Endothelial cell (in vitro differentiated cells): ENCODE measurements at regions not wholly inside any gene's neighbourhood (a gene's known extent, or its start where the extent isn't known, plus 50 kb on each side); places are given as distances from the start of the nearest gene placed in this dataset.
A peak's percentile ranks its signal among the peaks of the same experiment; 100 is the strongest.

Experiments used
- DNase-seq: peaks from one replicate; pipeline ENCODE4 v3.0.0; 2021; ENCODE audit warnings: low spot score
- H3K27ac Mint-ChIP-seq: one replicate; pipeline ENCODE4 v1.8.0; 2021; ENCODE audit warnings: mixed read lengths, inconsistent platforms; ENCODE audit not compliant: unreplicated experiment
- H3K27me3 Mint-ChIP-seq: one replicate; pipeline ENCODE4 v1.8.0; 2021; ENCODE audit warnings: mild to moderate bottlenecking, moderate library complexity, mixed read lengths, inconsistent platforms; ENCODE audit not compliant: unreplicated experiment
- H3K36me3 Mint-ChIP-seq: one replicate; pipeline ENCODE4 v1.8.0; 2021; ENCODE audit warnings: mild to moderate bottlenecking, low read depth, mixed read lengths, inconsistent platforms; ENCODE audit not compliant: unreplicated experiment
- H3K4me1 Mint-ChIP-seq: one replicate; pipeline ENCODE4 v1.8.0; 2021; ENCODE audit warnings: mild to moderate bottlenecking, mixed read lengths, inconsistent platforms; ENCODE audit not compliant: unreplicated experiment
- H3K4me3 Mint-ChIP-seq: one replicate; pipeline ENCODE4 v1.8.0; 2021; ENCODE audit warnings: mild to moderate bottlenecking, mixed read lengths, inconsistent platforms; ENCODE audit not compliant: unreplicated experiment
- H3K9me3 Mint-ChIP-seq: one replicate; pipeline ENCODE4 v1.8.0; 2021; ENCODE audit warnings: mixed read lengths, inconsistent platforms; ENCODE audit not compliant: unreplicated experiment
- CTCF ChIP-seq: fragments of 200-600 bp; sonication (generic); IDR thresholded peaks from one replicate; pipeline ENCODE4 v1.5.0; 2021; ENCODE audit warnings: antibody characterized with exemption; ENCODE audit not compliant: unreplicated experiment

GRCh38 chr14:58954052-58954451 is 234.4 kb upstream of the DAAM1 start:
- TF ChIP-seq CTCF, result no peak
- Mint-ChIP-seq H3K9me3 (no peaks in the 10 kb centered on the region), H3K4me3 (no peak overlapping the region), H3K4me1 (peaks cover 26% of the 10 kb centered on the region), H3K27ac (no peak overlapping the region), H3K36me3 (no peaks in the 10 kb centered on the region), H3K27me3 (peaks cover 2% of the 10 kb centered on the region)
- no peak for DNase-seq

DNA sequence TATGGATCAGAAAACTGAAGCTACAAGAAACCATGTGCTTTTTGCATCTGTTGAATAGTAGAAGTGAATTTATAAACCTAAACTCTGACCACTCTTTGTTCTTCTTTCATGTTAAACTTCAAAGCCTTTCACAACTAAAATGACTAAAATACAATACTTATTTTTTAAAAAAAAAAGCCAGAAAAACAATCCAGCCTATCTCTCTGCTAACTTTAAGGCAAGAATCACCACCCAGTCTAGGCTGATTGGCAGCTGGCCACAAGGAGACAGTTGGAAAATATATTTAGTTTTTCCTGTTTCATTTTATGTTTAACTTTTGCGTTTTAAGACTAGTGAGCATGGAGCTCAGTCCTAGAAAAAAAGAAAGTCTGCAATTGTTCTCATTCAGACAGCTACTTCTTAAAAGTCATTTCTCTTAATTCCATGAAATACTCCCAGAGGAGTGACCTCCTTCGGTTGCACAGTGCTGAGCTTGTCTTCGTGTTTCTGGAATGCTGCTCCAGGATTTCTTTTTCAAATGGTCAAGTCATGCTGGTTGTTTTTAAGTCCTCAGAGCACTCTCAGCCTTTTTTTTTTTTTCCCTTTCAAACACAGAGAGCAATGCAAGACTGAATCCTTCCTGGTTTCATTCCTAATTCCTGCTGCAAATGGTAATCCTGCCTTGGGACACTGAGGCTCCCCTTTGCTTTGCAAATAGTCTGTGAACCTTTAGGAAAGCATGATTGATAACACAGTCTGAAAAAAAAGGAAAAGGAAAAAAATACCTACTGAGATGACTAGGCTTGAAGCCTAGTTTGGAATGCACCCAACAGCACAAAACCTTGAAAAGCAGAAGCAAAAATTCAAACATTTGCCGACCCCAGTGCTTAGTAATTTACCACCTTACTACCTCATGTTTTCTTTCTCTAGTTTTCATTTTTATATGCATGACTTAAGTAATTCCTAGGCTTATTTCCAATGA is 233.3 kb upstream of the DAAM1 start:
- no peak overlapping the region for H3K4me3 Mint-ChIP-seq
- H3K36me3 Mint-ChIP-seq, result no peaks in the 10 kb centered on the region
- no peak for TF ChIP-seq CTCF
- peak overlapping the region; percentile 1 for H3K27ac Mint-ChIP-seq
- no peaks in the 10 kb centered on the region for H3K27me3 Mint-ChIP-seq
- H3K4me1 Mint-ChIP-seq, result peaks cover 26% of the 10 kb centered on the region
- H3K9me3 Mint-ChIP-seq, result no peaks in the 10 kb centered on the region
- no peak for DNase-seq

DNA sequence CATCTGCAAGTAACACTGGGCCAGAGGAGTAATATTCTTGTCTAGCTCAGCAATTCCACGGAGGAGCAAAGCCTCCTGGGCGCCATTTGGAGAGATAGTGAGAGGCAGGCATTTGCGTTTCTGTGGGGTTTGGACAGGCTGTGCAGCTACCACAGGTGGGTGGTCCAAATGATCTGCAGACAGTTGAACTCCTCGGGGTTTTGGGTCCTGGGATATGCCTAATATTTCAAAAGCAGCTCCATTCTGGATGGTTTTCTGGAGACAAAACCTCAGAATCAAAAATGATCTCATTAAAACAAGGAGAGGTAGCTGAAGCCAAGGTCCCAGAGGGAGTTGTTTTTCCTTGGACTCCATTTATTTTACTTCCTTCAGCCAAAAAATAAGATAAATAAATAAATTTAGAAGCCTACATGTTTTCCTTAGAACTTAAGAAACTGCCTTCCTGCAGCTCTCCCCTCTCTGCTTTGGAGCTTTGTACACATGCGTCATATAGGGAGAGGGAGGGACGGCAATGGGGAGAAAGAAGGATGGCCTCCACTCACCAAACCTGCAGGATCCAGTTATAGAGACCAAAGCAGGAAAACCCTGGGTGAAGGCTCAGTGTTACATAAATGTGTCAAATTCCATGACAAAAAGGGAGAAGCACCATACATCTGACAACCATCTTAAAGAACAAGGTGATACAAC is 227.3 kb upstream of the DAAM1 start:
- no peak for TF ChIP-seq CTCF
- Mint-ChIP-seq H3K4me1 (peaks cover 10% of the 10 kb centered on the region), H3K36me3 (no peaks in the 10 kb centered on the region), H3K4me3 (no peak overlapping the region), H3K27me3 (peaks cover 2% of the 10 kb centered on the region), H3K27ac (no peak overlapping the region), H3K9me3 (no peaks in the 10 kb centered on the region)
- DNase-seq, result no peak

DNA sequence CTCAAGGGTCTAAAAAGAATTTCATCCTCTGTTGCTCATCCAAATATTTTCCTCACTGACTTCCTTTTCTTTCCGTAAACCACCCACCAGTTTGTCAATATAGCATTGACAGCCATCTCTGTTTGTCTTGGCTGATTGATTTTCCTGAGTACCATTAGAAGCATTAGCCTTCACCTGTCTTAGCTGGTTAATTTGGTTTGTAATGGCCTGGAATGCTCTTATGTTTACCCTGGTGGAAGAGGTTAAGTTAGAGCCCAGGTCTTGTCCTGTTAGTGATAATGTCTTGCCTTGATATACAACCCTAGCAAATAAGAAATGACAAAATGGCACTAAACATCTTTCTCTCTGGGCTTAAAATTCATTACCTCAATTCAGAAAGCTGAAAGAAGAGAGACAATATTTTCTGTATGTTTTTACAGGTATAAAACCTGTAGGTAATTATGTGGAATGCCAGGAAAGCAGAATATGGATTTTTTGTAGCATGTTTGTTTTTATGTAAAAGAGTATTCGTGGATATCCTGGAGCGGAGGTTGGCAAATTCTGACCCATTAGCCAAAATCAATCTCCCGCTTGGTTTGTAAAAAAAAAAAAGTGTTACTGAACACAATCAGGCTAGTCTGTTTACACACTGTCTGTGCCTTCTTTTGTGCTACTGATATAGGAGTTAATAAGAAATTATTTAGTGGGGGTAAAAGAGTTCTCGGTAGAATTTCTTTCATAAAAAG is 224.4 kb upstream of the DAAM1 start:
- Mint-ChIP-seq H3K27ac (no peak overlapping the region), H3K36me3 (no peaks in the 10 kb centered on the region), H3K4me3 (no peak overlapping the region), H3K27me3 (peaks cover 4% of the 10 kb centered on the region), H3K9me3 (no peaks in the 10 kb centered on the region), H3K4me1 (no peaks in the 10 kb centered on the region)
- no peak for DNase-seq
- no peak for TF ChIP-seq CTCF
